ENCODE measurements at regions not wholly inside any gene's neighbourhood (a gene's known extent, or its start where the extent isn't known, plus 50 kb on each side); places are given as distances from the start of the nearest gene placed in this dataset.

- DNase-seq, result no peak
Measured at GRCh38 chr10:53135897-53136253, 363.3 kb upstream of the MBL2 start.

GRCh38 chr10:53135213-53135896 is 362.8 kb upstream of the MBL2 start:
- no peak for DNase-seq

- no peak for DNase-seq
Measured at GRCh38 chr10:53134050-53134449, 361.5 kb upstream of the MBL2 start.

DNA sequence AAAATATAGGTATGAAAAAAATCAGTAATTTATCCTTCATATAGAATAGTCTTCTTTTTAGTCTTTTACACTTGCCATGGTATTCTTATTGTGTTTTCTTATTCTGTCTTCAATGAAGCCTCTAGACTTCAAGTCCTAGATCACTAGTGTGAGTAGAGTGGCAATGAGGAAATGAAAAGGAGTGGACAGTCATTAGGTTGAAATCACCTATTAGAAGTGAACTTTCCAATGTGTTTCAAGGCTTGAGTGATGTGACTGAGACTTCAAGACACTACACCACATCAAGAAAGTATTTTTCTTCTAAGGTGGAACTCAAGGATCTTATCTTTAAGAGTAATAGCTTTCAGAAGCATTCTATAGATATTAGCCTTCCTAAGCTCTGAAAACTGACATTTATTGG is 357.8 kb upstream of the MBL2 start:
- no peak for DNase-seq

GRCh38 chr10:53127686-53128085 is 355.1 kb upstream of the MBL2 start:
- DNase-seq, result no peak

DNA sequence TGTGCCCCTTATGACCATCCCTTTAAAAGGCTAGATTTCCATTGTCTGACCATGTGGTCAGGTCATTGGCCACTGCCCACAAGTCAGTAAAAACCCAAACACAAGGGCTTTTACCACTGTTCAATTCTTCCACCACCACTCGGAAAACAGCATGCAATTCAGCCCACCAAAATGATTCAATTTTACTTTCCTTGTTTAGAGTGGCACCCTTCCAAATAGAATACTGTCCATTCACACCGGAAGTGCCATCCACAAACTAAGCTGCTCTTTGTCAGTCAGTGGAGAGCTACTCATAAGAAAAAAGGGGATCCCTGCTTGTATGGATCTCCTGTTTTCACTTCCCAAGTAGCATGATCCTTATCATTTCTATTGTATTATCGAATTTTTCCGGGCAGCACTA is 350.7 kb upstream of the MBL2 start:
- DNase-seq, result no peak

- DNase-seq, result no peak
Measured at GRCh38 chr10:53122281-53122680, 349.7 kb upstream of the MBL2 start.

DNA sequence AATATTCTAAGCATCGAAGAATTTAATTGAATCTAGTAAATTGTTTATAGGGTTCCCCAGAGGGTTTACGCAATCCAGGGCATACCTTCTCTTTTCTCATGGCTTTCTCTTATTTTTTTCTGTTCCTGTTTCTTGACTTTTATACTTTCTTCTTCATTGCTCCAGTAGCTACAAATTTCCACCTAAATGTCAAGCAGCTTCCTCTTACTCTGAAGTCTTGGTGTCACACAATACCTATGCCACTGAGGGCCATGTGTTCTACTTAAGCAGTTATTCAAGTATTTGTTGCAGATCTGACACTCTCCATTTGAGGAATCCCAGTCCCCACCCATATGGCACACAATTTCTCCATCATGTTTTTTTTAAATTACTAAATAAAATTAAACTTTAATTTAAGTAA is 343.1 kb upstream of the MBL2 start:
- DNase-seq, result no peak

- no peak for DNase-seq
Measured at GRCh38 chr10:53111529-53111928, 338.9 kb upstream of the MBL2 start.

- DNase-seq, result no peak
Measured at GRCh38 chr10:53109320-53109719, 336.7 kb upstream of the MBL2 start.

- DNase-seq, result no peak
Measured at GRCh38 chr10:53108317-53108934, 335.8 kb upstream of the MBL2 start.

- no peak for DNase-seq
Measured at GRCh38 chr10:53107711-53108110, 335.1 kb upstream of the MBL2 start.

GRCh38 chr10:53102424-53102823 is 329.8 kb upstream of the MBL2 start:
- DNase-seq, result no peak

GRCh38 chr10:53093878-53094277 is 321.3 kb upstream of the MBL2 start:
- DNase-seq, result no peak

- no peak for DNase-seq
Measured at GRCh38 chr10:53091574-53091973, 319.0 kb upstream of the MBL2 start.

DNA sequence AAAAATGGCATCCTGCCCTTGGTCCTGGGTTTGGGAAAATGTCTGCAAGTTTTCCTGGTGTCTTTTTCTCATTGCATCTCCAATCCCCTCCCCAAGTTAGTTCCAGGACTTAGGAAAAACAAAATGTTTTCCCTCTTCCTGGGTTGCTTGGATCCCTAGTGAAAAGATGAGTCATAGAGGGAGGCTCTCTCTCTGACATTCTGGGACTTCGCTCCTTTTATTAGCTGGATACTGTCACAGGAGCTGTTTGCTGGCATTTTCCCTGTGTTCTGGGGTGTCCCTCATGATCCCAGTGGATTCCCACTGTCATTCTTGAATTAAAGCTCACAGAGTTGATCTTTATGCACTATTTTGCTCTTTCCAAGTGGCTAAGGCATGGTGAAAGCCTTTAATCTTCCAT is 316.4 kb upstream of the MBL2 start:
- DNase-seq, result no peak

DNA sequence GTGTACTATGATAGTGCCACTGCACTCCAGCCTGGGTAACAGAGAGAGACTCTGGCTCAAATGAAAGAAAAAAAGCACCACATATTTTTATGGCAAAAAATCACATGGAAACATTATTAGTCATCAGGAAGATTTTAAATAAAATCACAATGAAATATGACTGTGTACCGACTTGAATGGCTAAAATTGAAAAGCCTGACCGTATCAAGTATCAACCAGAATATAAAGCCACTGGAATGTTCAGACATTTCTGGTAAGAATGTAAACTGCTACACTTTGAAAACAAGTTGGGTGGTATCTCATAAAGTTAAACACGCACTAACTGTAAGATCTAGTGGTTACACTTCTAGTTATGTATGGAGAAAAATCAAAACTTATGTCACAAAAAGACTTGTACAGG is 306.7 kb upstream of the MBL2 start:
- DNase-seq, result no peak

- DNase-seq, result no peak
Measured at GRCh38 chr10:53076948-53077347, 304.4 kb upstream of the MBL2 start.

DNA sequence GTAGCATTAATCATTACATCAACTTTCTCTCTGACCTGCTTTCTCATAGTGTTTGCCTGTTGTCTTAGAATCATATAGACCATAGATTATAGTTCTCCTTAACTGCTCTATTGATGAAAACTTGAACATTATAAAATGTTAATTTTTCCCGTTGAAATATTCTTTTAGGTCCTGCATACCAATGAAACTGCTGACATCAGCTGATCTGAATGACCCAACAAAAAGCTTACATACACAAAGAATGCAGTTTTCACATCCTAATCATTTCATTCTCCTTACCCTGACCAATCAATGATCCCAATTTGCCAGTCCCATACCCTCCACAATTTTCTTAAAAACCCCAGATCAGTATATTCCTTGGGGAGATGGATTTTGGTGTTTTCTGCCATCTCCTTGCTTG is 302.9 kb upstream of the MBL2 start:
- no peak for DNase-seq

DNA sequence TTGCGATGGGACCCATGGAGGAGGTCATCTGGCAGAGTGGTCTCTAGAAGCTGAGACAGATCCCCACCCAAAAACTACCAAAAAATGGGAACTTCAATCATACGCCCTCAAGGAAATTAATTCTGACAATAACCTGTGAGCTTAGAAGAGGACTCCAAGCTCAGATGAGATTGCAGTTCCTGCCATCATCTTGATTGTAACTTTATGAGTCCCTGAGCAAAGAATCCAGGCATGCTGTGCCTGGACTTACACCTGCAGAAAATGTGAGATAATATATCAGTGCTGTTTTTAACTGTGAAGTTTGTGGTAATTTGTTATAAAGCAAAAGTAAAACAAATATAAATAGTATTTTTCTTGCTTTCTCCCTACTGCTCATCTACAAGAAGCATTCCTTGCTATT is 299.6 kb upstream of the MBL2 start:
- DNase-seq, result no peak

DNA sequence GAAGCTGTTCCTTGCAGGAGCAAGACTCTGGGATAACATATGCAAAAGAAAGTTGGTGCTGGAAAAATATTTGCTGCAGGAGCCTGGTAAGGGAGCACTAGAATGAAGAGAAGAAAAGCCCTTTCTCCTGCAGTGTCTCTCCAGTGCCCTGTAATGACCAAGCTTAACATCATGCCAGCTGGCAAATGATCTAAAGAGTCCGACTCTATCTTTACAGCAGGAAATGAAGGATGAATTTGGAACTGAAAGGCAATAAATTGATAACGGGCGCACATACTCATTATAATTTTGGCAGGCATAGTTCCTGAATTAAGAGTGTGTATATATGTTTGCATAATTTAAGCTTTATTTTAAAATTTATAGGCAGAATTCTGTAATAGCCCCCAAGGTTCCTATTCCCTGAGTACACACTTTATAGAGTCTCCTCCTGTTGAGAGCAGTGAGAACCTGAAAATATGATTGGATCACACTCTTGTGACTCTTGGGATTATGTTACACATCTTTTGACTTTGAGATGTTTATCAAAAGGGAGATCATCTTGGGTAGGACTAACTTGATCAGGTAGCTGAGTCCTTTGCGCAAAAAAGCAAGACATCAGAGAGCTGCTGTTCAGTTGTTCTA is 299.0 kb upstream of the MBL2 start:
- DNase-seq, result no peak

GRCh38 chr10:53069013-53069412 is 296.4 kb upstream of the MBL2 start:
- DNase-seq, result no peak

- DNase-seq, result no peak
Measured at GRCh38 chr10:53064614-53065013, 292.0 kb upstream of the MBL2 start.

DNA sequence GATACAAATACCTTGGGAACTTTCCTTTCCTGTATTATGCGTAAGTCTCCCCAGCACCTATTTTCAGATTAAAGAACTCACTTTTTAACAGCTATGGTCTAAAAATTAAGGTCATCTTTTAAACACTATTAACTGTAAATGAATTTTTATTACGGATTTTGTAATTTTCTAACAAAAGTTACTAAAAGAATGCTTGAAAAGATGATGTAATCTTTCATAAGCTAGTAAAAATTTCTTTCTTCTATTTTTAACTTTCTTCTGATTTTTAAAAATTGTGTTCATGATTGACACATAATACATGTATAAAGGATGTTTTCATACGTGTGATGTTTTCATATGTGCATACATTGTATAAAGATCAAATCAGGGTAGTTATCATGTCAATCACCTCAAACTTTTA is 291.2 kb upstream of the MBL2 start:
- no peak for DNase-seq

All from CD4-positive, alpha-beta T cell treated with Interleukin-1 beta for 1 hour (primary cell).